OCI-LY7 (cell line): ENCODE measurements at regions not wholly inside any gene's neighbourhood (a gene's known extent, or its start where the extent isn't known, plus 50 kb on each side); places are given as distances from the start of the nearest gene placed in this dataset.
"Not testable (repeated sequence)": the region's sequence is repeated elsewhere in the genome, so short reads cannot be mapped to it uniquely, and the experiment has no call there.

Source experiments
- BruUV-seq: library from RNA; stranded (reverse); fragments of 400-500 nt; replicated peaks from 2 replicates; lab custom pipeline; 2021; lab: Mats Ljungman, UMichigan
- CTCF ChIA-PET: fragments of 300-600 bp; sonication (Branson Sonifier 250); formaldehyde crosslinking; loops from one replicate; lab custom pipeline; 2022; ENCODE audit warnings: antibody characterized with exemption; ENCODE audit not compliant: unreplicated experiment; lab: Charles Lee
- POLR2A ChIA-PET: fragments of 300-600 bp; sonication (Branson Sonifier 250); formaldehyde crosslinking; loops from one replicate; lab custom pipeline; 2022; ENCODE audit warnings: antibody characterized with exemption; lab: Charles Lee
- DNase-seq: peaks from one replicate; pipeline ENCODE4 v3.0.0-alpha.2; 2015; ENCODE audit warnings: low spot score
- H2AFZ ChIP-seq: fragments of 200-600 bp; sonication (generic), shearing (Covaris generic); 2 replicates; pipeline ENCODE4 v1.6.1; 2014; ENCODE audit warnings: mild to moderate bottlenecking, antibody characterized with exemption, low read length, moderate library complexity
- H3K27ac ChIP-seq: fragments of 200-600 bp; sonication (generic); 2 replicates; pipeline ENCODE4 v1.5.1; 2014; ENCODE audit warnings: mixed run types, low read depth, mild to moderate bottlenecking, moderate library complexity, low read length, inconsistent platforms; ENCODE audit not compliant: poor library complexity, severe bottlenecking
- H3K36me3 ChIP-seq: fragments of 200-600 bp; sonication (generic); 2 replicates; pipeline ENCODE4 v1.6.1; 2014; ENCODE audit warnings: mild to moderate bottlenecking, antibody characterized with exemption, low read length, moderate library complexity, mixed read lengths; ENCODE audit not compliant: insufficient read depth
- H3K4me1 ChIP-seq: fragments of 200-600 bp; sonication (generic); 2 replicates; pipeline ENCODE4 v1.5.1; 2014; ENCODE audit warnings: mild to moderate bottlenecking, low read length; ENCODE audit not compliant: insufficient read depth, poor library complexity, severe bottlenecking
- H3K4me2 ChIP-seq: fragments of 200-600 bp; sonication (generic); 2 replicates; pipeline ENCODE4 v1.6.1; 2014; ENCODE audit warnings: mild to moderate bottlenecking, low read length
- H3K4me3 ChIP-seq: fragments of 200-600 bp; sonication (generic); 2 replicates; pipeline ENCODE4 v1.5.1; 2014; ENCODE audit warnings: mild to moderate bottlenecking, low read depth, low read length; ENCODE audit not compliant: poor library complexity, severe bottlenecking
- H3K79me2 ChIP-seq: fragments of 200-600 bp; sonication (generic); 2 replicates; pipeline ENCODE4 v1.6.1; 2016; ENCODE audit warnings: low read depth, mild to moderate bottlenecking, low read length, moderate library complexity, mixed read lengths; ENCODE audit not compliant: insufficient read depth
- H3K9me2 ChIP-seq: fragments of 200-600 bp; sonication (generic); 2 replicates; pipeline ENCODE4 v1.6.1; 2016; ENCODE audit warnings: mild to moderate bottlenecking, low read length, mixed read lengths; ENCODE audit not compliant: insufficient read depth
- H3K9me3 ChIP-seq: fragments of 200-600 bp; sonication (generic); 2 replicates; pipeline ENCODE4 v1.6.1; 2014; ENCODE audit warnings: mild to moderate bottlenecking, mixed run types, low read length, mixed read lengths
- H4K20me1 ChIP-seq: fragments of 200-600 bp; sonication (generic); 2 replicates; pipeline ENCODE4 v1.6.1; 2014; ENCODE audit warnings: mild to moderate bottlenecking, antibody characterized with exemption, low read length, moderate library complexity, mixed read lengths; ENCODE audit not compliant: insufficient read depth
- CTCF ChIP-seq: fragments of 200-600 bp; sonication (generic); conservative IDR thresholded peaks from 2 replicates; pipeline ENCODE4 v1.5.1; 2014; ENCODE audit warnings: mild to moderate bottlenecking, antibody characterized with exemption, low read length, moderate library complexity, mixed read lengths
- EZH2phosphoT487 ChIP-seq: fragments of 200-600 bp; sonication (generic); IDR thresholded peaks from 2 replicates; pipeline ENCODE4 v1.6.1; 2018; ENCODE audit warnings: low read depth, borderline replicate concordance, mild to moderate bottlenecking, mixed run types, antibody characterized with exemption, low read length, moderate library complexity, mixed read lengths
- intact Hi-C: fragments of 100-400 bp; cut with micrococcal nuclease; formaldehyde crosslinking; loops from one replicate; pipeline ENCODE4 v1.10.0; 2022; ENCODE audit not compliant: unreplicated experiment

GRCh38 chrX:76774912-76775311 is 347.4 kb downstream of the MAGEE1 start:
- CTCF ChIA-PET, BruUV-seq, H3K27ac ChIP-seq, H3K9me2 ChIP-seq, POLR2A ChIA-PET, H3K36me3 ChIP-seq, H4K20me1 ChIP-seq, H3K4me1 ChIP-seq, H3K79me2 ChIP-seq, DNase-seq, H3K9me3 ChIP-seq, intact Hi-C loops, H2AFZ ChIP-seq, H3K4me2 ChIP-seq, H3K4me3 ChIP-seq: not testable (repeated sequence)

- no peaks in the 10 kb centered on the region for H3K79me2 ChIP-seq
- no peaks in the 10 kb centered on the region for H3K9me3 ChIP-seq
- no TSS peak for BruUV-seq
- CTCF ChIA-PET: no interaction called here
- TF ChIP-seq EZH2phosphoT487 (no peak), CTCF (no peak)
- intact Hi-C loops: no loop called here
- H4K20me1 ChIP-seq: no peaks in the 10 kb centered on the region
- H3K4me1 ChIP-seq: no peaks in the 10 kb centered on the region
- no peak overlapping the region for H3K4me3 ChIP-seq
- H3K36me3 ChIP-seq: no peaks in the 10 kb centered on the region
- no peaks in the 10 kb centered on the region for H3K9me2 ChIP-seq
- DNase-seq: no peak
- H2AFZ ChIP-seq: no peak overlapping the region
- POLR2A ChIA-PET: interaction anchor here (0.6 kb wide), 1 partner anchor 1966 kb away, joined by 4 read pairs; no protein-coding TSS in a partner anchor
- H3K4me2 ChIP-seq: no peak overlapping the region
- no peak overlapping the region for H3K27ac ChIP-seq
Observed at GRCh38 chrX:76796311-76796710, 368.8 kb downstream of the MAGEE1 start.

- H3K9me2 ChIP-seq: no peaks in the 10 kb centered on the region
- H3K4me1 ChIP-seq: no peaks in the 10 kb centered on the region
- no peaks in the 10 kb centered on the region for H3K9me3 ChIP-seq
- TF ChIP-seq CTCF: no peak
- no peak for TF ChIP-seq EZH2phosphoT487
- H2AFZ ChIP-seq: no peak overlapping the region
- POLR2A ChIA-PET: no interaction called here
- CTCF ChIA-PET: no interaction called here
- no peak overlapping the region for H3K4me2 ChIP-seq
- H3K4me3 ChIP-seq: no peak overlapping the region
- H4K20me1 ChIP-seq: no peaks in the 10 kb centered on the region
- H3K27ac ChIP-seq: no peak overlapping the region
- intact Hi-C loops: no loop called here
- H3K79me2 ChIP-seq: no peaks in the 10 kb centered on the region
- H3K36me3 ChIP-seq: no peaks in the 10 kb centered on the region
- no peak for DNase-seq
- BruUV-seq: no TSS peak
Observed at GRCh38 chrX:76802708-76803107, 375.2 kb downstream of the MAGEE1 start.
